NB4 (cell line): ENCODE measurements at regions not wholly inside any gene's neighbourhood (a gene's known extent, or its start where the extent isn't known, plus 50 kb on each side); places are given as distances from the start of the nearest gene placed in this dataset.

ENCODE experiments used
- MYC ChIP-seq: IDR thresholded peaks from 2 replicates; pipeline ENCODE4 v1.6.1; 2011; ENCODE audit warnings: low read depth, low read length
- POLR2A ChIP-seq: IDR thresholded peaks from 2 replicates; pipeline ENCODE4 v1.6.1; 2011; ENCODE audit warnings: mild to moderate bottlenecking; ENCODE audit not compliant: insufficient read length; ENCODE audit errors: extremely low read depth
- TF ChIP-seq, protein P1 (sequence below): IDR thresholded peaks from one replicate; pipeline ENCODE4 v1.5.1; 2012; ENCODE audit warnings: low read depth, low read length
- TF ChIP-seq, protein P2 (sequence below): IDR thresholded peaks from 2 replicates; pipeline ENCODE4 v1.6.1; 2011; ENCODE audit warnings: low read depth, low read length

DNA sequence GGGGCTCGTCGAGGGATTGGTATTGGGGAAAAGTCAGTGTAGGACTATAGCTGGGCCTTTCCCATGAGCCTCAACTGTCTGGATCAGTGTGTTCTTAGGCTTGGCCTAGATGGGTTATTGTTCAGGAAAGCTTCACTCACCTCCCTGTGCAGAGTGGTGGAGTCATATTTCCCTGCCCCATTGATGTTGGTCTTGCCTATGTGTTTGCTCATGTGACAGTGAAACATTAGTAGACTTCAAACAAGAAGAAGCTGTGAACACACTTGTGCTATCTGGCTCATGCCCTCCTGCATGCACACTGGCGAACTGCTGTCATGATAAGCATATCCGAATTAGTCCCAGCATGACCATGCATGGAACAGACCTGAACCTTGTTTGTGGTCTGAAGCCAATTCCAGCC, 171.1 kb downstream of the DHX35 start:
- TF ChIP-seq POLR2A, result no peak
- TF ChIP-seq, protein P1, sequence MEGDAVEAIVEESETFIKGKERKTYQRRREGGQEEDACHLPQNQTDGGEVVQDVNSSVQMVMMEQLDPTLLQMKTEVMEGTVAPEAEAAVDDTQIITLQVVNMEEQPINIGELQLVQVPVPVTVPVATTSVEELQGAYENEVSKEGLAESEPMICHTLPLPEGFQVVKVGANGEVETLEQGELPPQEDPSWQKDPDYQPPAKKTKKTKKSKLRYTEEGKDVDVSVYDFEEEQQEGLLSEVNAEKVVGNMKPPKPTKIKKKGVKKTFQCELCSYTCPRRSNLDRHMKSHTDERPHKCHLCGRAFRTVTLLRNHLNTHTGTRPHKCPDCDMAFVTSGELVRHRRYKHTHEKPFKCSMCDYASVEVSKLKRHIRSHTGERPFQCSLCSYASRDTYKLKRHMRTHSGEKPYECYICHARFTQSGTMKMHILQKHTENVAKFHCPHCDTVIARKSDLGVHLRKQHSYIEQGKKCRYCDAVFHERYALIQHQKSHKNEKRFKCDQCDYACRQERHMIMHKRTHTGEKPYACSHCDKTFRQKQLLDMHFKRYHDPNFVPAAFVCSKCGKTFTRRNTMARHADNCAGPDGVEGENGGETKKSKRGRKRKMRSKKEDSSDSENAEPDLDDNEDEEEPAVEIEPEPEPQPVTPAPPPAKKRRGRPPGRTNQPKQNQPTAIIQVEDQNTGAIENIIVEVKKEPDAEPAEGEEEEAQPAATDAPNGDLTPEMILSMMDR, result no peak
- TF ChIP-seq, protein P2, sequence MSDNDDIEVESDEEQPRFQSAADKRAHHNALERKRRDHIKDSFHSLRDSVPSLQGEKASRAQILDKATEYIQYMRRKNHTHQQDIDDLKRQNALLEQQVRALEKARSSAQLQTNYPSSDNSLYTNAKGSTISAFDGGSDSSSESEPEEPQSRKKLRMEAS, result no peak
- TF ChIP-seq MYC, result no peak
